Psoas muscle (tissue), 7 donors: ENCODE measurements at regions not wholly inside any gene's neighbourhood (a gene's known extent, or its start where the extent isn't known, plus 50 kb on each side); places are given as distances from the start of the nearest gene placed in this dataset.

Source experiments
- ATAC-seq, 4 donors: fragments of 200-7000 bp; cut with Tn5 transposase; one replicate each; pipeline ENCODE4 v1.9.1; 2020; ENCODE audit warnings: moderate library complexity in 3 of 4, mild to moderate bottlenecking in 2 of 4
- DNase-seq, 2 donors: peaks; one replicate each; pipeline ENCODE4 v3.0.0-alpha.2; 2020
- H3K27ac ChIP-seq: fragments of 200-600 bp; one replicate; pipeline ENCODE4 v1.8.0; 2022
- H3K27me3 ChIP-seq, 3 donors: fragments of 200-600 bp in 1 of 3; one replicate each; pipeline versions ENCODE4 v1.6.1 to v1.8.0; 2013 to 2022; ENCODE audit warnings: low read length in 2 of 3, mild to moderate bottlenecking in 2 of 3, moderate library complexity in 1 of 3; ENCODE audit not compliant: insufficient read depth in 3 of 3
- H3K36me3 ChIP-seq, 2 donors: fragments of 200-600 bp in 1 of 2; one replicate each; pipeline versions ENCODE4 v1.6.1 to v1.8.0; 2013 to 2022; ENCODE audit warnings: low read depth in 1 of 2, mild to moderate bottlenecking in 1 of 2, moderate library complexity in 1 of 2; ENCODE audit not compliant: insufficient read depth in 1 of 2
- H3K4me1 ChIP-seq: fragments of 200-600 bp; one replicate; pipeline ENCODE4 v1.8.0; 2022
- H3K4me3 ChIP-seq: fragments of 200-600 bp; one replicate; pipeline ENCODE4 v1.8.0; 2022; ENCODE audit warnings: mild to moderate bottlenecking
- H3K9me3 ChIP-seq: fragments of 200-600 bp; one replicate; pipeline ENCODE4 v1.8.0; 2022
- CTCF ChIP-seq: fragments of 200-600 bp; IDR thresholded peaks from one replicate; pipeline ENCODE4 v1.8.0; 2022; ENCODE audit warnings: antibody characterized with exemption
- WGBS, 3 donors: extraction: QIAGEN DNeasy Blood & Tissue Kit; methylation state at CpG; one replicate each; pipeline versions ENCODE4 v1.1.6 to v1.1.7; 2013; 5-methylcytosine and 5-hydroxymethylcytosine counted together
- intact Hi-C, 2 donors: fragments of 100-400 bp; cut with DNase I; formaldehyde crosslinking; loops; one replicate each; pipeline versions ENCODE4 v1.11.0 to v1.14.2; 2022
- donor health status: healthy with polysubstance abuse.
- donor health status: DM: no; HTN: no; CAD: no; lungs with moderate emphysema.
- donor health status: Bipolar disorder and iron deficiency.
- donor health status: healthy.
- donor health status: DM: yes; HTN: yes; CAD: no.
- donor health status: DM: no; HTN: no; CAD: no.
- donor health status: DM: yes; HTN: yes; CAD: no.

DNA sequence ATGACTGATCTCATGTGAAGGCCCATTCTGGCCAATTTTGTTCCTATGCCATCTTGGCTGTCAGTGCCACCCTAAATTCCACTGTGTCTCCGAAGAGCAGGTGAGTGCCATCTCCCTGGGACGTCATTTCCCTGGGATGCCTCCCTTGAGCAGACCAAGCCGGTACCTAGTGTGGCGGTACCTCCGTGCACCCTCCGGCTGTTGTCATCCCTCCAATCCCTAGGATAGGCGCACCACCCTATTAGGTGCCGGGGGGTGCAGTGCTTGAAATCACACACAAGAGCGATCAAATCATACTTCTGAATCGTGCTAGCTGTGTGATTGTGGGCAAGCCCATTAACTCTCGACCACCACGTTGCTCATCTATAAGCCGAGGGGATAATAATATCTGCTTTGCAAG lies 81.8 kb upstream of the GLI2 start:
- no peak overlapping the region for H3K4me3 ChIP-seq
- 86 to 89% (median 87%) methylated on average over 13 of the region's 13 CpGs for WGBS, 3 donors
- ATAC-seq (no peak), DNase-seq (no peak)
- TF ChIP-seq CTCF = no peak
- H3K4me1 ChIP-seq = no peaks in the 10 kb centered on the region
- H3K9me3 ChIP-seq = peaks cover 8% of the 10 kb centered on the region
- H3K27ac ChIP-seq = no peak overlapping the region
- no peaks in the 10 kb centered on the region for H3K36me3 ChIP-seq
- intact Hi-C loops = no loop called here
- peaks cover 0 to 9% (median 4%) of the 10 kb centered on the region in 3 donors for H3K27me3 ChIP-seq

- peaks cover 8% of the 10 kb centered on the region for H3K9me3 ChIP-seq
- no peak overlapping the region for H3K27ac ChIP-seq
- WGBS, 3 donors = 36 to 45% (median 38%) methylated on average over 50 to 54 of the region's 54 CpGs
- H3K27me3 ChIP-seq = peaks cover 0 to 9% (median 4%) of the 10 kb centered on the region in 3 donors
- peak; percentile 34 to 77 (median 47) for ATAC-seq
- no peaks in the 10 kb centered on the region for H3K4me1 ChIP-seq
- intact Hi-C loops = no loop called here
- no peak for TF ChIP-seq CTCF
- H3K4me3 ChIP-seq = peak overlapping the region; percentile 27
- DNase-seq = peak in 1 of 2 donors; percentile 68
- no peaks in the 10 kb centered on the region for H3K36me3 ChIP-seq
These were observed 81.1 kb upstream of the GLI2 start for GRCh38 chr2:120654381-120655134.

- DNase-seq (no peak), ATAC-seq (no peak)
- H3K4me1 ChIP-seq = peaks cover 2% of the 10 kb centered on the region
- no peak overlapping the region for H3K4me3 ChIP-seq
- H3K36me3 ChIP-seq = no peaks in the 10 kb centered on the region
- H3K27me3 ChIP-seq = peaks cover 0 to 9% (median 4%) of the 10 kb centered on the region in 3 donors
- H3K27ac ChIP-seq = no peak overlapping the region
- no peak for TF ChIP-seq CTCF
- no peaks in the 10 kb centered on the region for H3K9me3 ChIP-seq
- intact Hi-C loops = no loop called here
- WGBS, 3 donors = 44 to 66% (median 50%) methylated on average over 19 of the region's 19 CpGs
These were observed 79.3 kb upstream of the GLI2 start for GRCh38 chr2:120656273-120656950.

DNA sequence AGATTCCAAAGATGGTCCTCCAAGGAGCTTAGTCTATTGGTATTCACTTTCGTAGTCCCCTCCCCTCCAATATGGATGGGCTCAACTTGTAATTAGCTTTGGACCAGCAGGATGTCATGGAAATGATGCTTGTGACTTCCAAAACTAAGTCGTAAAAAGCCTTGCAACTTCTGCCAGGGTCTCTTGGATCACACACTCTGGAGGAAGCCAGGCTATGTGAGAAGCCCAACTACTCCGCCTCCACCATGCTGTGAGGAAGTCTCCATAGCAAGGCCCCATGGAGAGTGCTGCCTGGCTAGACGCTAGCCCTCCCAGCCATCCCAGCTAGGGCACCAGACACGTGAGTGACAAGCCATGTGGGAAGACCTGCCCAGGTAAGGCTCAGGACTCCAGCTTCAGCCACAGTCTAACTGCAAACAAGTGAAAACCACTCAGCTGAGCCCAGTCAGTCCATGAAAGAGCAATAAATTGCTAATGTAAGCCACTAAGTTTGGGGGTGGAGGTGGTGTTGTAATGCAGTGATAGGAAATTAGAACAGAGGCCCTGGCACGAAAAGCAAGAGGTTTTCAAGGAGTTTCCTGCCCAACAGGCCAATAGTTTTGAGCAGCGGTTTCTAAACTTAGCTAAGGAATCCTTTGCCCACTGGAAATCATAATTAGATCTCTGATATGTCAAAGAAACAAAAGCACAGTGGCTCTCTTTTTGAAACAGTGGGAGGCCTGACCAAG lies 77.5 kb upstream of the GLI2 start:
- peaks cover 0 to 9% (median 4%) of the 10 kb centered on the region in 3 donors for H3K27me3 ChIP-seq
- WGBS, 3 donors = 83 to 86% (median 84%) methylated on average over 7 of the region's 7 CpGs
- no peak for TF ChIP-seq CTCF
- no peaks in the 10 kb centered on the region for H3K36me3 ChIP-seq
- ATAC-seq (no peak), DNase-seq (no peak)
- H3K27ac ChIP-seq = no peak overlapping the region
- H3K4me1 ChIP-seq = peaks cover 4% of the 10 kb centered on the region
- intact Hi-C loops = no loop called here
- no peak overlapping the region for H3K4me3 ChIP-seq
- no peaks in the 10 kb centered on the region for H3K9me3 ChIP-seq
